ACHN (cell line): ENCODE measurements at regions not wholly inside any gene's neighbourhood (a gene's known extent, or its start where the extent isn't known, plus 50 kb on each side); places are given as distances from the start of the nearest gene placed in this dataset.

ENCODE experiments used
- DNase-seq: peaks from one replicate; pipeline ENCODE4 v3.0.0-alpha.2; 2015
- in situ Hi-C: cut with HindIII; loops from 2 replicates; pipeline ENCODE4 v1.10.0; 2017; ENCODE audit warnings: low sequenced_read_pairs, low pct_ligation_motif_present, low pct_unique_long_range_greater_than_20kb

- in situ Hi-C loops, result no loop called here
- DNase-seq, result peak; percentile 19
Measured at GRCh38 chr16:85173146-85173980, 61.1 kb upstream of the CIBAR2 start.

GRCh38 chr16:85173981-85174751 is 61.9 kb upstream of the CIBAR2 start:
- in situ Hi-C loops, result no loop called here
- DNase-seq, result no peak

DNA sequence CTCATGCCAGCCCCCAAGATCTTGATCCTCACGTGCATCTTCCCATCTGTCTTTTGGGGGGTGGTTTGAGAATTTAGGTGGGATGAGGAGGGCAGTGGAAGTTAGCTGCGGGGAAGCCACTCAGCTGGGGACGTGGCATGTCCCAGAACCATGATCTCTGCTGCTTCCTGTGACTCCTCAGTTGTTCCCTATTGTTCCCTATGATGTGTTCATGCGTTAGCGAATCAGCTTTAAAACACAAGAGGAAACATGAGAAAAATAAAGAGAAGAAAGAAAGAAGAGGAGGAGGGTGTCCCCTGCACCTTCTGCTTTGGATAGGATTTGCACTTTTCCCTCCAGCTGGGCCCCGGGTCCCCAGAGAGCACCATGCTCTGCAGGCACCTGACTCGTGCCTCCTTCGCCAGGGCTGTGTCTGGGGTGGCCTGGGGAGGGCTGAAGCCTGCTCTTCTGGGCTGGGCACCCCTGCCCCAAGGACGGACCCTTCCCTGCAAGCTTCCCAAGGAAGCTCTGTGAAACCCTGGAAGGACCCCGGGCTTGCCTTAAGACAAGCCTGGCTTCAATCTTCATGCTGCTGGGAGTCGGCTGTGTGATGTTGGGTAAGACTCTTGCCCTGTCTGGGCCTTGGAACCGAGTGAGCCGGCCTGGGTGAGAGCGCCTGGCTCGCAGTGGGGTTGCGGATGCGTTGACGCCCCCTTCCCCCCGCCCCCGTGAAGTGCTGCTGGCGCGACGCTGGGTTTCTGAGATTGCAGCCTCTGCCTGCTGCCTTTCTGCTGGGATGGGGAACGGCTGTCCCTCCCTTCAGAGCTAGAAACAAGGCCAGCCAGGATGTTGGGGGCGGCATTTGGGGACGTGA is 62.8 kb upstream of the CIBAR2 start:
- in situ Hi-C loops, result no loop called here
- DNase-seq, result no peak

DNA sequence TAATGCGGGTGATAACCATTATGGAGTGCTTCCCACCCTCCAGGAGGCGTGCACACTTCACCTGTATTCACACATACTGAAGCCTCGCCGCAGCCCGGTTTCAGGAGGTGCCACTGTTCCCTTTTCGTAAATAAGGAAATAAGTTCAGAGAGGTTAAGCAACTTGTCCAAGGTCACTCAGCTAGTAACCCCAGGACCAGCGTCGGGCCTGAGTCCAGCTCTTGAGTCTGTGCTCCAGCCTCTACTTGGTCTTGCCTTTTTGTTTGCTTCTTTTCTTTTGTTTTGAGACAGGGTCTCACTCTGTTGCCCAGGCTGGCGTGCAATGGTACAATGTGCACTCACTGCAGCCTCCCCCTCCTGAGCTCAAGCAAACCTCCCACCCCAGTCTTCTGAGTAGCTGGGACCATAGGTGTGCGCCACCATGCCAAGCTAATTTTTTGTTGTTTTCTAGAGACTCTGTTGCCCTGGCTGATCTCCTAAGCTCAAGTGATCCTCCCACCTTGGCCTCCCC is 63.5 kb upstream of the CIBAR2 start:
- DNase-seq, result no peak
- in situ Hi-C loops, result no loop called here

DNA sequence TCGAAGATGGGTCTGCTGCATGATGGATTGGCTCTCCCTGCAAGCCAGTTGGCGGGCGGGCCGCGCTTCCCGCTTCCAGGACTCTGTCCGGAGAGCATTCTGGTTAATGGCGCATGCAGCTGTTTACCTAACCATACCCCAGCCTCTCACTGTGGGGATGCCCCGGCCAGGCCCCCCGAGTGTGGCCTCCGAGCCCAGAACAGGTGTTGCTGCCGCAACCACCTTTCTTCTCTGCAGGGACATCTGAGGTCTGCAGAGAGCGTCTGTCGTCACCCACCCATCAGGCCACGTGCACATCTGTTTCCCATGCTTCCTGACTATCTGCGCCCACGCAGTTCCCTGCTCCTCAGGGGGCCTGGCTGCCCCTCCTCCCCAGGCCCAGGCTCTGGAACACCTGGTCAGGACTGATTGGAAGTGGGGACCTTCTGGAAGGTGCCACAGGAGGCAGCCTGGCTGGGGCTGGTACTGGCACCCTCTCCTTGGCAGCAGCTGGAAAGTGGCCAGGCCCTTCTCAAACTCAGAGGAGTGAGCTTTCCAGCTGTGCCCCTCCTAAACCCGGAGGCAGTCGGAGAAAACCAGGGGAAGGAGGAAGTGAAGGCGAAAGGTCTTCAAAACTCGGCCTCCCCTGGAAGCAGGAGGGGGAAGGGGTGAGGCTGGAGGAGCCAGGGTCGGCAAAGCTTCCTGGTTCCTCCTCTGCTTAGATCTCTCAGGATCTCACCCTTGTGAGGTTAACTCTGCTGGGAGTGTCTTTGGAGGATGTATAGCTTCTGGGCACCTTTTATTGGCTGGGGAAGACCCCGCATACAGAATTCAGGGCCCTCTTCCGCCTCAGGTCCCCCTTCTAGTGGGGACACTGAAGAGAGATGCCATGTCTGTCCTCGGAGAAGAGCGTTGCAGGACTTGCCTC is 64.5 kb upstream of the CIBAR2 start:
- in situ Hi-C loops, result no loop called here
- no peak for DNase-seq

GRCh38 chr16:85177448-85177846 is 65.2 kb upstream of the CIBAR2 start:
- in situ Hi-C loops, result no loop called here

DNA sequence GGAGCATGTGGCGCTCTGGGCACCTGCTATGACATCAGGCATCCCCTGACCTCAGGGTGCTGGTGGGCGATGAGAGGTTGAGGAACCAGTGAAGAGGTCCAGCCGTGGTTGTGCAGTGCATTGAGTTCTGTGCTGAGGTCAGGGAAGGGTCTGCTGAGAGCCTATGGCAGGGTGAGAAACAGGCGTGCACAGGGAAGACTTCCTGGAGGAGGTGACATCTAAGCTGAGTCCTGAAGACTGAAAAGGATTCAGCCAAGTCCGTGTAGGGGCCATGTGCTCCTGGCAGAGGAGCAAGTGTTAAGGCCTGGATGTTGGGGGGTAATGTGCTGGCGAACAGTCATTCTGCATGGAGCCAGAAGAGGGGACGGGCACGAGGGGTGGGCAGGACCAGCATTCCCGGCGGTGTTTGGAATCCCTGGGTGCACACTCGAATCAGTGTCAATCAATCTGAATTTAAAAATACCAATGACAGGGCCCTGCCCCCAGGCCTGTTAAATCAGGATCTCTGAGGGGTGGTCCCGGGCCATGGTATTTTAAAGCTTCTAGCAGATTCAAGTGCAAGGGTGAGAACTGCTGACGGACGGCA is 65.8 kb upstream of the CIBAR2 start:
- DNase-seq, result no peak
- in situ Hi-C loops, result no loop called here

More at GRCh38 chr16:85177448-85177846, 65.2 kb upstream of the CIBAR2 start:
- no peak for DNase-seq

DNA sequence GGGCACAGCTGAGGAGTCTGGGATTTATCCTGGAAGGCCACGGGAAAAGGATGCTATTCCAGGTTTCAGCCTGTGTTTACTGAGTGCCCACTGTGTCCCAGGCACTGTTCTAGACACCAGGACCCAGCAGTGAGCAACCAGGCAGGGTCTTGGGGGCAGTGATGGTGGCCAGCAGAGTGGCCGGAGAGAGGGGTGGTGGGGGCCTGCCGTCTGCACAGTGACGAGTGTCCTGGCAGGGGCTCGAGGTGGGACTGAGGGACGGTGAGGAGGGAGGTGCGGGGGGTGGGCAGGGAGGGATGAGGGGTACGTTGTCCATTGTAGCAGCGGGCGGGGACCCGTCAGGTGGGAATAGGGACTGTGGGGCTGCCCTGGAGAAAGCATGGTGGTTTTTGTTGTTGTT is 66.3 kb upstream of the CIBAR2 start:
- in situ Hi-C loops, result no loop called here
- no peak for DNase-seq

- in situ Hi-C loops, result no loop called here
- no peak for DNase-seq
Measured at GRCh38 chr16:85179344-85180046, 67.2 kb upstream of the CIBAR2 start.

DNA sequence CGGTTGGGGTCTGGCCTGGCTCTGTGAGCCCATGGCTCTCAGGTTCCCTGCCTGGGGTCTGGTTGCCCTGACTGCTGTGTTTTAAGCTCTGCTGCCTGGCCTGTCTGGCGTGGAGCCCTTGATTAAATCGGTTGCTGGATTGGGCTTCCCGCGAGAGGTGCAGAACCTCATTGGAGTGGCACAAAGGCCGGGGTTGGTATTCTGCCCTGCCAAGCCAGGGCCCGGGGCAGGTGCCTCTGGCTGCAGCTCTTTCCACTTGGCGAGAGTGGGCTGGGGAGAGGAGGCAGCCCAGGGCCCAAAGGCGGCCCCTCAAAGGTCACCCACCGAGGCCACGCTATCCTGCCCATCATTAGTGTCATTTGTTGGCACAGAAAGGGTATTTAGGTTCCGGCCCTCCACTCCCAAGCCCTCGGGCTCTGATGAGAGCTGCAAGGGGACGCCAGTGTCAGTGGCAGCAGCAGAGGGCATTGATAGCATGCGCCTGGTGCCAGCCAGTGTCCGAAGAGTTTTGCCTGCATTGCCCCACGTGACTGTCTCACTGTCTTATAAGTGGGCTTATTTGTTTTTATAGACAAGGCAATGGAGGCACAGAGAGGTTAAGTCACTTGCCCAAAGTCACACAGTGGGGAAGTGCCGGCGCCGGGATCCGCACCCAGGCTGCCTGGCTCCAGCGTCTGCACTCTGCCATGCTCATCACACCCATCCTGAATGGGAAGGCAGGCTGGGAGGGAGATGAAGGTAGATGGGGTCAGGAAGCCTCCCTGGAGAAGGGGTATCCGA is 68.0 kb upstream of the CIBAR2 start:
- DNase-seq, result no peak
- in situ Hi-C loops, result no loop called here

DNA sequence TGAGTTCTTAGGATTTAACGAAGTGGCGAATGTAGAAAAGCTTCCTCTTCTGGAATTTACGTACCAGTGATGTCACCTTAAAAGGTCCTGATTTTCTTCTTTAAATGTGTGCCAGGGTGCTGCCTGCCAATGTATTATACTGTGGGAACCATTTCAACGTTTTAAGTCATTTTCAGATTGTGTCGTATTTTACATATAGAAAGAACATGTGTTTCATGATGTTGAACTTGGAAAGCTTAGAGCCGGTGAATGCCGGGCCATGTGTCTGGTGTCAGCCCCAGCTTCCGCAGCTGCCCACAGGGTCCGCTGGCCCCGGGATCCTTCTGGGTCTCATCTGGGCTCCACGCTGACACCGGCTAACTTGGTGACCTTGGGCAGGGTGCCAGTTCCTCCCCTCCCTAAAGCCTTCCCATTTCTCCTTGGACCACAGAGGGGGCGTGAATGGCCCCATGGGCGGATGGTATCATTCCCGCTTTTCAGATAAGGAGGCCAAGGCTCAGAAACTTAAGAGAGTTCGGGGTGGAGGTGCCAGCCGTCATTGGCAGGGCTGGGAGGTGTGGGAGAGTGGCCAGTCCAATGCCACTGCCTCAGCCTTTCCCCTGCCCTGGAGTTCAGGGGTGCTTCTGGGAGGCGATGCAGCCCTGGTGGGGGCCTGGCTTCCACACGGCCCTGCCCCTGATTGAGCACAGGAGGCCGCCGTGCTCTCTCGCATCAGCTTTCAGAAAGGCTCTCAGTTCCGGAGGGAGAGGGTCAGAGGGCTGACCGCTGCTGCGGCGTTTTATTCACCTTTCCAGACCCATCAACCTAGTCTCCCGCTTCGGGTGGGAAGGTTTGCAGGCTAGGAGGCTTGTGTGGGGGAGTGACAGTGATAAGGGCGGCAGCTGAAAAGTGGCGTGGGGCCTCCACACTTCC is 68.8 kb upstream of the CIBAR2 start:
- in situ Hi-C loops, result no loop called here
- DNase-seq, result no peak

DNA sequence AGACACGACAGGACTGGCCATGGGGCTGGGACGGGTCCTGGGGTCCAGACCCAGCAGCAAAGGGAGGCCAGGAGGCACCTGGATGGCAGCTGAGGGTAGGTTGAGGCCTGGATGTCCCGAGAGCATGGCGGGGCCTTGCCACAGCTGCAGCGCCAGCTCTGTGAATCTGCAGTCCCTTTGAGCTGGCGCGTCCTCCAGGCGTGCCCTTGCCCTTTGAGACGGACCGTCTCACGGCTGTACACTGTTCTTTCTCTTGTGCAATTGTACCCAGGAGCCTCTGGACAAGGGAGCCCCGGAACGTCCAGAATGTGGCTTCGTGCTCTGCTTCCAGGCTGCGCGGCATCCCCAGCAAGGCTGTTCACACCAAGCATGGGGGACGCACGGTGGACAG is 69.5 kb upstream of the CIBAR2 start:
- in situ Hi-C loops, result no loop called here
- no peak for DNase-seq

DNA sequence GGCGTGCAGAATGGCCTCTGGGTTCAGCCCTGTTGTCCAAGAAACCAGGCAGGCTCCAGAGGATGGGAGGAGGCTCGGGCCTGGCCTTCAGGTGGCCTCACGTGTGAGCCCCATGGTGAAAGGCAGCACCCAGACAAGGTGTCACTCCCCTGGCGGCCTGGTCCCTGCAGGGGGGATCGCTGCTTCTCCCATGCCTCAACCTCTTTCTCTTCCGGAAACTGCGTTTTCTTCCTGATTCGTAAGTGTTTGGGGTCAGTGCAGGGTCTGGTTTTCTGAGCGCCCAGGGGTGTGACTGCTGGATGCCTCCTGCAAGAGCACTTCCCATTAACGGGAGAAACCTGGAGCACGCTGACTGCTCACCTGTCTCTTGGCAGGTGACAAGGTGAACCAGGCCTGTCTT is 70.0 kb upstream of the CIBAR2 start:
- no peak for DNase-seq
- in situ Hi-C loops, result no loop called here

DNA sequence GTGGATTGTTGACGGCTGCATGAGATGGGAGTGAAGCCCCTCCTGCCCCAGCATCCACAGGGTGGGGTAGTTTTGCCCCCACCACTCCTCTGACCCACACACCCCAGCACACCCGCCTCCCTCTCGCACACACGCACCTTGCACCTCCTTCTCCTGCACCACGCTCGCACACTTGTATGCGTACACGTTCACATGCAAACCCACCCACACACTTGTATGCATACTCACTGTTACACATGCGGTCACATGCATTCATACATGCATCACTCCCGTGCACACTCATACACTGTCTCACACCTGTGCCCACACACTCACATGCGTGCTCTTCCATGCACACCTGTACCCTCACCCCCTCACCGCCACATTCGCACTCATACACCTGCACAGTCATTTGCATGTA is 70.5 kb upstream of the CIBAR2 start:
- in situ Hi-C loops, result no loop called here
- DNase-seq, result no peak

- in situ Hi-C loops, result no loop called here
- no peak for DNase-seq
Measured at GRCh38 chr16:85183564-85183963, 71.3 kb upstream of the CIBAR2 start.
